CD4-positive, alpha-beta memory T cell (primary cell): ENCODE measurements at regions not wholly inside any gene's neighbourhood (a gene's known extent, or its start where the extent isn't known, plus 50 kb on each side); places are given as distances from the start of the nearest gene placed in this dataset.

Source experiments
- CTCF ChIA-PET: fragments of 350-600 bp; sonication (Branson Sonifier 250); formaldehyde crosslinking; loops from one replicate; lab custom pipeline; 2021; ENCODE audit warnings: inconsistent platforms; ENCODE audit not compliant: partially characterized antibody; lab: Charles Lee
- POLR2A ChIA-PET: fragments of 350-600 bp; sonication (Branson Sonifier 250); formaldehyde crosslinking; loops from one replicate; lab custom pipeline; 2021; ENCODE audit not compliant: partially characterized antibody; lab: Charles Lee
- DNase-seq, 5 donors: peaks; one replicate each; pipeline versions ENCODE4 v3.0.0 to v3.0.0-alpha.2; 2020 to 2022; ENCODE audit warnings: mixed read lengths in 1 of 5
- H3K27ac ChIP-seq: one replicate; pipeline ENCODE4 v1.7.0; 2013; ENCODE audit warnings: low read depth, low read length
- H3K27me3 ChIP-seq: 2 replicates; pipeline ENCODE4 v1.7.0; 2013; ENCODE audit warnings: mild to moderate bottlenecking, low read length, moderate library complexity; ENCODE audit not compliant: insufficient read depth
- H3K36me3 ChIP-seq: 2 replicates; pipeline ENCODE4 v1.7.0; 2013; ENCODE audit warnings: mild to moderate bottlenecking, low read length, moderate library complexity; ENCODE audit not compliant: insufficient read depth
- H3K4me1 ChIP-seq: 2 replicates; pipeline ENCODE4 v1.7.0; 2013; ENCODE audit warnings: mild to moderate bottlenecking, low read length, moderate library complexity; ENCODE audit not compliant: insufficient read depth
- H3K4me3 ChIP-seq, 2 donors: one replicate each; pipeline ENCODE4 v1.7.0; 2013; ENCODE audit warnings: low read length in 2 of 2, mild to moderate bottlenecking in 1 of 2
- H3K9me3 ChIP-seq, 2 donors: one replicate each; pipeline ENCODE4 v1.7.0; 2013; ENCODE audit warnings: low read length in 2 of 2, control low read depth in 1 of 2; ENCODE audit not compliant: control insufficient read depth in 1 of 2
- H3K27ac Mint-ChIP-seq, 7 donors: one replicate each; pipeline ENCODE4 v1.8.0; 2020 to 2021; ENCODE audit warnings: mixed read lengths in 7 of 7, mild to moderate bottlenecking in 6 of 7, inconsistent platforms in 3 of 7, moderate library complexity in 3 of 7
- H3K27me3 Mint-ChIP-seq, 2 donors: one replicate each; pipeline ENCODE4 v1.8.0; 2020 to 2021; ENCODE audit warnings: mixed read lengths in 2 of 2
- H3K36me3 Mint-ChIP-seq, 2 donors: one replicate each; pipeline ENCODE4 v1.8.0; 2020 to 2021; ENCODE audit warnings: mixed read lengths in 2 of 2, inconsistent platforms in 1 of 2, mild to moderate bottlenecking in 1 of 2
- H3K4me1 Mint-ChIP-seq, 4 donors: one replicate each; pipeline ENCODE4 v1.8.0; 2020 to 2021; ENCODE audit warnings: mixed read lengths in 4 of 4, mild to moderate bottlenecking in 1 of 4
- H3K4me3 Mint-ChIP-seq, 8 donors: one replicate each; pipeline ENCODE4 v1.8.0; 2020 to 2021; ENCODE audit warnings: mixed read lengths in 8 of 8, mild to moderate bottlenecking in 7 of 8, moderate library complexity in 6 of 8, inconsistent platforms in 3 of 8
- H3K9me3 Mint-ChIP-seq, 8 donors: one replicate each; pipeline ENCODE4 v1.8.0; 2020 to 2021; ENCODE audit warnings: mixed read lengths in 8 of 8, mild to moderate bottlenecking in 5 of 8, inconsistent platforms in 3 of 8, moderate library complexity in 1 of 8
- intact Hi-C: fragments of 100-400 bp; cut with micrococcal nuclease; formaldehyde crosslinking; loops from one replicate; pipeline ENCODE4 v1.15.1; 2023

GRCh38 chr1:95627244-95627643 is 393.2 kb downstream of the RWDD3 start:
- ChIA-PET CTCF (no interaction called here), POLR2A (no interaction called here)
- Mint-ChIP-seq H3K4me1 (no peaks in the 10 kb centered on the region), H3K9me3 (peaks cover 0 to 13% (median 3%) of the 10 kb centered on the region in 8 donors), H3K4me3 (no peak overlapping the region), H3K36me3 (no peaks in the 10 kb centered on the region), H3K27me3 (peaks cover 0 to 2% of the 10 kb centered on the region in 2 donors), H3K27ac (no peak overlapping the region)
- H3K9me3 ChIP-seq = no peaks in the 10 kb centered on the region
- DNase-seq = no peak
- H3K36me3 ChIP-seq = no peaks in the 10 kb centered on the region
- no peak overlapping the region for H3K4me3 ChIP-seq
- intact Hi-C loops = no loop called here
- no peak overlapping the region for H3K27ac ChIP-seq
- no peaks in the 10 kb centered on the region for H3K27me3 ChIP-seq
- no peaks in the 10 kb centered on the region for H3K4me1 ChIP-seq

- H3K9me3 ChIP-seq = no peaks in the 10 kb centered on the region
- no peaks in the 10 kb centered on the region for H3K27me3 ChIP-seq
- Mint-ChIP-seq H3K36me3 (no peaks in the 10 kb centered on the region), H3K27me3 (peaks cover 0 to 2% of the 10 kb centered on the region in 2 donors), H3K4me1 (no peaks in the 10 kb centered on the region), H3K27ac (no peak overlapping the region), H3K9me3 (peaks cover 0 to 10% (median 4%) of the 10 kb centered on the region in 8 donors), H3K4me3 (no peak overlapping the region)
- H3K4me1 ChIP-seq = no peaks in the 10 kb centered on the region
- intact Hi-C loops = no loop called here
- ChIA-PET CTCF (no interaction called here), POLR2A (no interaction called here)
- no peaks in the 10 kb centered on the region for H3K36me3 ChIP-seq
- no peak overlapping the region for H3K4me3 ChIP-seq
- DNase-seq = no peak
- H3K27ac ChIP-seq = no peak overlapping the region
Observed at GRCh38 chr1:95631695-95632094, 397.7 kb downstream of the RWDD3 start.

GRCh38 chr1:95635811-95636210 is 401.8 kb downstream of the RWDD3 start:
- no peak overlapping the region for H3K4me3 Mint-ChIP-seq

GRCh38 chr1:95636897-95637296 is 402.9 kb downstream of the RWDD3 start:
- H3K4me1 Mint-ChIP-seq = no peaks in the 10 kb centered on the region
- H3K27me3 ChIP-seq = no peaks in the 10 kb centered on the region
- peaks cover 0 to 4% (median 0%) of the 10 kb centered on the region in 8 donors for H3K9me3 Mint-ChIP-seq
- intact Hi-C loops = no loop called here
- H3K27me3 Mint-ChIP-seq = no peaks in the 10 kb centered on the region
- POLR2A ChIA-PET = no interaction called here
- no peaks in the 10 kb centered on the region for H3K4me1 ChIP-seq
- H3K36me3 Mint-ChIP-seq = no peaks in the 10 kb centered on the region
- H3K9me3 ChIP-seq = no peaks in the 10 kb centered on the region
- no peak for DNase-seq
- CTCF ChIA-PET = no interaction called here
- no peaks in the 10 kb centered on the region for H3K36me3 ChIP-seq
- no peak overlapping the region for H3K4me3 ChIP-seq
- H3K27ac ChIP-seq = no peak overlapping the region
- no peak overlapping the region for H3K27ac Mint-ChIP-seq
- H3K4me3 Mint-ChIP-seq = no peak overlapping the region

More at GRCh38 chr1:95635811-95636210, 401.8 kb downstream of the RWDD3 start:
- CTCF ChIA-PET = no interaction called here
- no peaks in the 10 kb centered on the region for H3K36me3 ChIP-seq
- no peaks in the 10 kb centered on the region for H3K27me3 ChIP-seq
- Mint-ChIP-seq H3K4me1 (no peaks in the 10 kb centered on the region), H3K27ac (no peak overlapping the region), H3K27me3 (no peaks in the 10 kb centered on the region), H3K36me3 (no peaks in the 10 kb centered on the region), H3K9me3 (peaks cover 0 to 4% (median 0%) of the 10 kb centered on the region in 8 donors)
- no peaks in the 10 kb centered on the region for H3K4me1 ChIP-seq
- intact Hi-C loops = no loop called here
- no peaks in the 10 kb centered on the region for H3K9me3 ChIP-seq
- H3K27ac ChIP-seq = no peak overlapping the region
- DNase-seq = no peak
- POLR2A ChIA-PET = no interaction called here
- H3K4me3 ChIP-seq = no peak overlapping the region

GRCh38 chr1:95640746-95641145 is 406.7 kb downstream of the RWDD3 start:
- H3K27me3 Mint-ChIP-seq = no peaks in the 10 kb centered on the region

GRCh38 chr1:95641386-95641785 is 407.4 kb downstream of the RWDD3 start:
- intact Hi-C loops = no loop called here
- POLR2A ChIA-PET = no interaction called here
- Mint-ChIP-seq H3K36me3 (no peaks in the 10 kb centered on the region), H3K27me3 (no peaks in the 10 kb centered on the region), H3K9me3 (peaks cover 0 to 8% (median 2%) of the 10 kb centered on the region in 8 donors), H3K27ac (no peak overlapping the region), H3K4me1 (no peaks in the 10 kb centered on the region), H3K4me3 (no peak overlapping the region)
- Histone ChIP-seq H3K4me3 (no peak overlapping the region), H3K27ac (no peak overlapping the region), H3K36me3 (no peaks in the 10 kb centered on the region), H3K4me1 (no peaks in the 10 kb centered on the region), H3K27me3 (no peaks in the 10 kb centered on the region), H3K9me3 (no peaks in the 10 kb centered on the region)
- no peak for DNase-seq
- CTCF ChIA-PET = no interaction called here

More at GRCh38 chr1:95640746-95641145, 406.7 kb downstream of the RWDD3 start:
- no peak for DNase-seq
- H3K27me3 ChIP-seq = no peaks in the 10 kb centered on the region
- peaks cover 0 to 8% (median 3%) of the 10 kb centered on the region in 8 donors for H3K9me3 Mint-ChIP-seq
- ChIA-PET CTCF (no interaction called here), POLR2A (no interaction called here)
- no peak overlapping the region for H3K4me3 ChIP-seq
- intact Hi-C loops = no loop called here
- H3K36me3 ChIP-seq = no peaks in the 10 kb centered on the region
- no peak overlapping the region for H3K27ac ChIP-seq
- H3K4me1 ChIP-seq = no peaks in the 10 kb centered on the region
- H3K4me3 Mint-ChIP-seq = no peak overlapping the region
- no peaks in the 10 kb centered on the region for H3K4me1 Mint-ChIP-seq
- H3K9me3 ChIP-seq = no peaks in the 10 kb centered on the region
- no peaks in the 10 kb centered on the region for H3K36me3 Mint-ChIP-seq
- H3K27ac Mint-ChIP-seq = no peak overlapping the region

GRCh38 chr1:95642035-95642434 is 408.0 kb downstream of the RWDD3 start:
- CTCF ChIA-PET = no interaction called here
- Mint-ChIP-seq H3K4me1 (no peaks in the 10 kb centered on the region), H3K36me3 (no peaks in the 10 kb centered on the region), H3K9me3 (peaks cover 0 to 10% (median 5%) of the 10 kb centered on the region in 8 donors), H3K27me3 (no peaks in the 10 kb centered on the region), H3K27ac (no peak overlapping the region), H3K4me3 (no peak overlapping the region)
- H3K27me3 ChIP-seq = no peaks in the 10 kb centered on the region
- no peaks in the 10 kb centered on the region for H3K9me3 ChIP-seq
- intact Hi-C loops = no loop called here
- no peak for DNase-seq
- POLR2A ChIA-PET = no interaction called here
- H3K4me3 ChIP-seq = no peak overlapping the region
- no peak overlapping the region for H3K27ac ChIP-seq
- H3K36me3 ChIP-seq = no peaks in the 10 kb centered on the region
- no peaks in the 10 kb centered on the region for H3K4me1 ChIP-seq

GRCh38 chr1:95643071-95643470 is 409.1 kb downstream of the RWDD3 start:
- H3K36me3 ChIP-seq = no peaks in the 10 kb centered on the region
- H3K27me3 Mint-ChIP-seq = no peaks in the 10 kb centered on the region
- no peak overlapping the region for H3K27ac Mint-ChIP-seq
- intact Hi-C loops = no loop called here
- H3K27me3 ChIP-seq = no peaks in the 10 kb centered on the region
- no peak overlapping the region for H3K4me3 ChIP-seq
- DNase-seq = no peak
- H3K4me1 Mint-ChIP-seq = no peaks in the 10 kb centered on the region
- POLR2A ChIA-PET = no interaction called here
- H3K36me3 Mint-ChIP-seq = no peaks in the 10 kb centered on the region
- CTCF ChIA-PET = no interaction called here
- no peaks in the 10 kb centered on the region for H3K4me1 ChIP-seq
- no peak overlapping the region for H3K4me3 Mint-ChIP-seq
- H3K27ac ChIP-seq = no peak overlapping the region
- H3K9me3 ChIP-seq = no peaks in the 10 kb centered on the region
- H3K9me3 Mint-ChIP-seq = peaks cover 0 to 11% (median 5%) of the 10 kb centered on the region in 8 donors
